Neural progenitor cell (in vitro differentiated cells): ENCODE measurements at regions not wholly inside any gene's neighbourhood (a gene's known extent, or its start where the extent isn't known, plus 50 kb on each side); places are given as distances from the start of the nearest gene placed in this dataset.

Experiments used
- CTCF ChIP-seq: fragments of 200-600 bp; sonication (generic); IDR thresholded peaks from 2 replicates; pipeline ENCODE4 v1.5.1; 2017; ENCODE audit warnings: antibody characterized with exemption, mild to moderate bottlenecking
- EZH2 ChIP-seq: fragments of 200-600 bp; sonication (generic); IDR thresholded peaks from 2 replicates; pipeline ENCODE4 v1.6.1; 2017; ENCODE audit warnings: antibody characterized with exemption, mild to moderate bottlenecking, moderate library complexity

- TF ChIP-seq CTCF (no peak), EZH2 (no peak)
These were observed 1034.6 kb downstream of the DIPK2A start for GRCh38 chr3:145006271-145006670.
